Neural progenitor cell (in vitro differentiated cells): ENCODE measurements at regions not wholly inside any gene's neighbourhood (a gene's known extent, or its start where the extent isn't known, plus 50 kb on each side); places are given as distances from the start of the nearest gene placed in this dataset.

ENCODE experiments used
- DNase-seq: peaks from one replicate; pipeline ENCODE4 v3.0.0-alpha.2; 2016; ENCODE audit warnings: low spot score
- H2AFZ ChIP-seq: fragments of 200-600 bp; sonication (generic); replicated peaks from 2 replicates; pipeline ENCODE4 v1.6.1; 2016; ENCODE audit warnings: antibody characterized with exemption
- H3F3A ChIP-seq: fragments of 200-600 bp; sonication (generic); 2 replicates; pipeline ENCODE4 v1.6.1; 2016; ENCODE audit warnings: antibody characterized with exemption, low read depth
- H3K27ac ChIP-seq: fragments of 200-600 bp; sonication (generic); 2 replicates; pipeline ENCODE4 v1.5.1; 2016; ENCODE audit warnings: mild to moderate bottlenecking
- H3K27me3 ChIP-seq: fragments of 200-600 bp; sonication (generic); 2 replicates; pipeline ENCODE4 v1.6.1; 2016; ENCODE audit warnings: mild to moderate bottlenecking, moderate library complexity
- H3K36me3 ChIP-seq: fragments of 200-600 bp; sonication (generic); 2 replicates; pipeline ENCODE4 v1.5.1; 2016
- H3K4me1 ChIP-seq: fragments of 200-600 bp; sonication (generic); 2 replicates; pipeline ENCODE4 v1.6.1; 2016; ENCODE audit warnings: mixed run types
- H3K4me2 ChIP-seq: fragments of 200-600 bp; sonication (generic); 2 replicates; pipeline ENCODE4 v1.6.1; 2016
- H3K4me3 ChIP-seq: fragments of 200-600 bp; sonication (generic); 2 replicates; pipeline ENCODE4 v1.5.1; 2016
- H3K79me2 ChIP-seq: fragments of 200-600 bp; sonication (generic); 2 replicates; pipeline ENCODE4 v1.6.1; 2016; ENCODE audit warnings: low read depth
- H3K9ac ChIP-seq: fragments of 200-600 bp; sonication (generic); 2 replicates; pipeline ENCODE4 v1.6.1; 2016
- H3K9me3 ChIP-seq: fragments of 200-600 bp; sonication (generic); 2 replicates; pipeline ENCODE4 v1.5.1; 2016; ENCODE audit warnings: low read depth
- H4K20me1 ChIP-seq: fragments of 200-600 bp; sonication (generic); 2 replicates; pipeline ENCODE4 v1.6.1; 2016; ENCODE audit warnings: low read depth
- H3K27ac Mint-ChIP-seq: 3 replicates; pipeline ENCODE4 v1.8.0; 2021; ENCODE audit warnings: mixed read lengths
- H3K27me3 Mint-ChIP-seq: 2 replicates; pipeline ENCODE4 v1.8.0; 2022; ENCODE audit warnings: low read depth, mild to moderate bottlenecking, inconsistent platforms, moderate library complexity, mixed read lengths; ENCODE audit not compliant: insufficient read depth
- H3K36me3 Mint-ChIP-seq: 3 replicates; pipeline ENCODE4 v1.8.0; 2021; ENCODE audit warnings: mixed read lengths
- H3K4me1 Mint-ChIP-seq: 3 replicates; pipeline ENCODE4 v1.8.0; 2021; ENCODE audit warnings: mixed read lengths
- H3K4me3 Mint-ChIP-seq: 3 replicates; pipeline ENCODE4 v1.8.0; 2021; ENCODE audit warnings: mild to moderate bottlenecking, moderate library complexity, mixed read lengths
- H3K9me3 Mint-ChIP-seq: 3 replicates; pipeline ENCODE4 v1.8.0; 2020; ENCODE audit warnings: mixed read lengths
- CTCF ChIP-seq: fragments of 200-600 bp; sonication (generic); IDR thresholded peaks from 2 replicates; pipeline ENCODE4 v1.5.1; 2017; ENCODE audit warnings: antibody characterized with exemption, mild to moderate bottlenecking
- EZH2 ChIP-seq: fragments of 200-600 bp; sonication (generic); IDR thresholded peaks from 2 replicates; pipeline ENCODE4 v1.6.1; 2017; ENCODE audit warnings: antibody characterized with exemption, mild to moderate bottlenecking, moderate library complexity
- EZH2phosphoT487 ChIP-seq: fragments of 200-600 bp; sonication (generic); IDR thresholded peaks from 2 replicates; pipeline ENCODE4 v1.6.1; 2017; ENCODE audit warnings: antibody characterized with exemption

- Mint-ChIP-seq H3K36me3 (no peaks in the 10 kb centered on the region), H3K4me3 (no peak overlapping the region), H3K9me3 (no peaks in the 10 kb centered on the region), H3K27me3 (no peaks in the 10 kb centered on the region), H3K4me1 (no peaks in the 10 kb centered on the region), H3K27ac (no peak overlapping the region)
- Histone ChIP-seq H2AFZ (no peak overlapping the region), H3K27me3 (no peaks in the 10 kb centered on the region), H3K9me3 (no peaks in the 10 kb centered on the region), H3K36me3 (no peaks in the 10 kb centered on the region), H3K4me1 (peaks cover 6% of the 10 kb centered on the region), H3K4me2 (no peak overlapping the region), H3K9ac (no peak overlapping the region), H3K79me2 (no peaks in the 10 kb centered on the region), H4K20me1 (no peaks in the 10 kb centered on the region), H3K27ac (no peak overlapping the region), H3K4me3 (no peak overlapping the region), H3F3A (no peaks in the 10 kb centered on the region)
- DNase-seq, result no peak
- TF ChIP-seq EZH2 (no peak), EZH2phosphoT487 (no peak), CTCF (no peak)
These were observed 488.8 kb downstream of the ETNK1 start for GRCh38 chr12:23113781-23114180.

GRCh38 chr12:23115984-23116383, 491.0 kb downstream of the ETNK1 start:
- Histone ChIP-seq H3K9ac (no peak overlapping the region), H3F3A (no peaks in the 10 kb centered on the region), H3K27ac (no peak overlapping the region), H3K79me2 (no peaks in the 10 kb centered on the region), H4K20me1 (no peaks in the 10 kb centered on the region), H3K4me3 (no peak overlapping the region), H3K4me2 (no peak overlapping the region), H3K27me3 (no peaks in the 10 kb centered on the region), H3K9me3 (no peaks in the 10 kb centered on the region), H2AFZ (no peak overlapping the region), H3K4me1 (peaks cover 6% of the 10 kb centered on the region), H3K36me3 (no peaks in the 10 kb centered on the region)
- no peaks in the 10 kb centered on the region for H3K9me3 Mint-ChIP-seq
- H3K27ac Mint-ChIP-seq, result no peak overlapping the region
- H3K36me3 Mint-ChIP-seq, result no peaks in the 10 kb centered on the region
- DNase-seq, result no peak
- no peak for TF ChIP-seq EZH2phosphoT487
- no peak for TF ChIP-seq EZH2
- H3K27me3 Mint-ChIP-seq, result peaks cover 2% of the 10 kb centered on the region
- H3K4me1 Mint-ChIP-seq, result no peaks in the 10 kb centered on the region
- H3K4me3 Mint-ChIP-seq, result no peak overlapping the region

- Histone ChIP-seq H3K4me2 (no peak overlapping the region), H3K27ac (no peak overlapping the region), H3K9me3 (no peaks in the 10 kb centered on the region), H3F3A (no peaks in the 10 kb centered on the region), H3K9ac (no peak overlapping the region), H3K4me3 (no peak overlapping the region), H2AFZ (no peak overlapping the region), H3K27me3 (no peaks in the 10 kb centered on the region), H3K79me2 (no peaks in the 10 kb centered on the region), H4K20me1 (no peaks in the 10 kb centered on the region), H3K36me3 (no peaks in the 10 kb centered on the region), H3K4me1 (peaks cover 6% of the 10 kb centered on the region)
- TF ChIP-seq EZH2phosphoT487 (no peak), EZH2 (no peak), CTCF (no peak)
- no peak overlapping the region for H3K27ac Mint-ChIP-seq
- no peaks in the 10 kb centered on the region for H3K27me3 Mint-ChIP-seq
- no peak overlapping the region for H3K4me3 Mint-ChIP-seq
- DNase-seq, result no peak
- H3K4me1 Mint-ChIP-seq, result no peaks in the 10 kb centered on the region
- no peaks in the 10 kb centered on the region for H3K36me3 Mint-ChIP-seq
- no peaks in the 10 kb centered on the region for H3K9me3 Mint-ChIP-seq
These were observed 501.8 kb downstream of the ETNK1 start for GRCh38 chr12:23126794-23127193.

- H3K4me3 Mint-ChIP-seq, result no peak overlapping the region
- Histone ChIP-seq H3K4me1 (peaks cover 6% of the 10 kb centered on the region), H2AFZ (no peak overlapping the region), H3K4me3 (no peak overlapping the region), H3F3A (no peaks in the 10 kb centered on the region), H4K20me1 (no peaks in the 10 kb centered on the region), H3K27me3 (no peaks in the 10 kb centered on the region), H3K4me2 (no peak overlapping the region), H3K79me2 (no peaks in the 10 kb centered on the region), H3K9ac (no peak overlapping the region), H3K36me3 (no peaks in the 10 kb centered on the region), H3K27ac (no peak overlapping the region), H3K9me3 (no peaks in the 10 kb centered on the region)
- H3K27me3 Mint-ChIP-seq, result no peaks in the 10 kb centered on the region
- H3K9me3 Mint-ChIP-seq, result no peaks in the 10 kb centered on the region
- H3K4me1 Mint-ChIP-seq, result no peaks in the 10 kb centered on the region
- H3K36me3 Mint-ChIP-seq, result no peaks in the 10 kb centered on the region
- TF ChIP-seq EZH2phosphoT487 (no peak), EZH2 (no peak), CTCF (no peak)
- DNase-seq, result no peak
- H3K27ac Mint-ChIP-seq, result no peak overlapping the region
These were observed 502.7 kb downstream of the ETNK1 start for GRCh38 chr12:23127701-23128100.
